ENCODE measurements at regions not wholly inside any gene's neighbourhood (a gene's known extent, or its start where the extent isn't known, plus 50 kb on each side); places are given as distances from the start of the nearest gene placed in this dataset.

GRCh38 chr20:41715526-41715925, 97.3 kb upstream of the CHD6 start:
- H2BK5ac ChIP-seq (ENCODE audit: low read depth, low read length, poor library complexity, severe bottlenecking), result no peak overlapping the region
- H3K4me2 ChIP-seq (ENCODE audit: low read depth, low read length), result no peak overlapping the region
- no peak overlapping the region for H3K4me3 ChIP-seq (ENCODE audit: insufficient read depth, low read depth, low read length)
- H2BK15ac ChIP-seq (ENCODE audit: low read depth, low read length), result no peak overlapping the region
- no peak overlapping the region for H3K9ac ChIP-seq (ENCODE audit: low read depth, low read length)
- no peaks in the 10 kb centered on the region for H3K79me1 ChIP-seq (ENCODE audit: low read depth in 1 of 2, low read length in 2 of 2)
- no peak overlapping the region for H3K14ac ChIP-seq (replicated peaks; ENCODE audit: low read depth, low read length)
- in situ Hi-C loops (cut with MboI; ENCODE audit: low sequenced_read_pairs) (no loop called here), dilution Hi-C loops (cut with HindIII; ENCODE audit: low sequenced_read_pairs, unreplicated experiment) (no loop called here), intact Hi-C loops (cut with micrococcal nuclease) (no loop called here)
- H3K36me3 ChIP-seq (ENCODE audit: control insufficient read depth, insufficient read depth, low read length), result no peaks in the 10 kb centered on the region
- no peak overlapping the region for H2AK5ac ChIP-seq (ENCODE audit: low read depth, low read length)
- DNase-seq, result no peak
- 0 out of 2 replicates have a peak, but pooled peaks cover 2% of the 10 kb centered on the region for H3K27me3 ChIP-seq (ENCODE audit: control insufficient read depth, insufficient read depth, low read length)
- POLR2A ChIA-PET (ENCODE audit: unreplicated experiment), result no interaction called here
- H2BK20ac ChIP-seq (ENCODE audit: low read depth, low read length), result no peak overlapping the region
- CTCF ChIA-PET, result no interaction called here
- no peak overlapping the region for H3K27ac ChIP-seq (ENCODE audit: insufficient read depth, low read length)
- BruUV-seq (replicated peaks), result no TSS peak
- no peak overlapping the region for H2AFZ ChIP-seq (replicated peaks; ENCODE audit: low read length, poor library complexity)
- no peaks in the 10 kb centered on the region for H4K20me1 ChIP-seq (ENCODE audit: insufficient read depth, low read length)
- H2BK120ac ChIP-seq (ENCODE audit: low read depth, low read length), result no peak overlapping the region
- H4K91ac ChIP-seq (ENCODE audit: insufficient read depth, low read depth, low read length), result no peak overlapping the region
- H4K5ac ChIP-seq (ENCODE audit: low read depth, low read length), result no peak overlapping the region
- H3K56ac ChIP-seq (ENCODE audit: extremely low read depth, insufficient read depth, low read length), result no peak overlapping the region
- no peak for ATAC-seq (ENCODE audit: low read depth)
- H3K9me3 ChIP-seq (ENCODE audit: control insufficient read depth, insufficient read depth, low read length), result no peaks in the 10 kb centered on the region
- no peak overlapping the region for H3K4ac ChIP-seq (ENCODE audit: low read depth, low read length)
- H3K9me1 ChIP-seq (ENCODE audit: insufficient read depth, low read length), result no peaks in the 10 kb centered on the region
- H2AK9ac ChIP-seq (replicated peaks; ENCODE audit: low read depth, low read length, poor library complexity), result no peak overlapping the region
- H4K8ac ChIP-seq (ENCODE audit: low read depth in 2 of 2, low read length in 2 of 2), result no peak overlapping the region
- H3K18ac ChIP-seq (ENCODE audit: low read depth, low read length), result no peak overlapping the region
- no peaks in the 10 kb centered on the region for H3K4me1 ChIP-seq (ENCODE audit: control insufficient read depth, insufficient read depth, low read length)
- no CpG with 5 or more reads among the region's 1 CpG for WGBS, 2 experiments (ENCODE audit: extremely low coverage in 2 of 2, insufficient read length in 1 of 2)
- no peak for TF ChIP-seq ELK1 (IDR thresholded peaks at IDR 0.05; ENCODE audit: borderline replicate concordance, low read depth, low read length)
- TF ChIP-seq CTCF (conservative IDR thresholded peaks at IDR 0.05; ENCODE audit: low read depth, low read length), result no peak
- TF ChIP-seq MXI1 (IDR thresholded peaks at IDR 0.05; ENCODE audit: borderline replicate concordance, low read depth, low read length), result no peak
- TF ChIP-seq SMC3 (IDR thresholded peaks at IDR 0.05; ENCODE audit: low read depth, low read length), result no peak
- H3K23ac ChIP-seq (ENCODE audit: low read depth, low read length), result no peak overlapping the region
